SHP77 treated with DMSO at 0.1 percent for 48 hours (cell line): ENCODE measurements at regions not wholly inside any gene's neighbourhood (a gene's known extent, or its start where the extent isn't known, plus 50 kb on each side); places are given as distances from the start of the nearest gene placed in this dataset.

Experiments used
- DNase-seq: peaks from one replicate; lab custom pipeline; 2025; lab: John Stamatoyannopoulos, UW

DNA sequence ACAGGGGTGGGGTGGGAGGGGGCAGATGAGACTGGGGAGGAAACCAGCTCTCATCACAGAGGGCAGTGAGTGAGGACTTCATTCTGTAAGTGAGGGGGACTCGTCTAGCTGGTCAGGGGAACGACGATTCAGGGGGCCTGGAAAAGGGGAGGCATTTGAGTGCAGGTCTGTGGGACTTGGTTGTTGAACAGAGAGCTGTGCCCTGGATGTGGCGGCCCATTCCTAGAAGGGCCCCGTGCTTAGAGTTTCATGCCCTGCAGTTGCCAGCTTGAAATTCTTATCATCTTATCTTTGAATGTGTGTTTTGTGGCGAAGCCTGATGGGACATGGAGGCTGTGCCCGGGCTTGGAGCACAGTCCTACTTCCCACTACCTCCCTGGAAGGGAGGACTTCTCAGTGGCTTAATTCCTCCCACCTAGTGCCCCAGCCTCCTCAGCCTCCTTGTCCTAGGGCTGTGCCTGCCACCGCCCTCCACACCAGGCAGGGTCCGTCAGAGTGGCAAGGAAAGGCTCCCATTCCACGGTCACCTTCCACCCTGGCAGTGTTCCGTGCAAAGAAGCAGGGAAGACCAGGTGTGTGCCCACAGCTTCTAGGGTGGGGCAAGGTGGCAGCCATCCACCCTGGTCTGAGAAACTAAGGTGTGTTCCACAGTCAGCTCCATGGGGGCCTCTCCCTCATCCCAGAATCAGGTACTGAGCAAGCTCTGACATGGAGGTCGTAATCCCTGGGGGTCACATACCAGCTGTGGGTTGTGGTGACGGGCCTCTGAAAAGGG lies 59.7 kb upstream of the LMO1 start:
- no peak for DNase-seq

GRCh38 chr11:8321876-8322275 lies 58.2 kb upstream of the LMO1 start:
- DNase-seq = no peak

- DNase-seq = no peak
These were observed 56.4 kb upstream of the LMO1 start for GRCh38 chr11:8320076-8320475.

- DNase-seq = no peak
These were observed 54.9 kb upstream of the LMO1 start for GRCh38 chr11:8318536-8318935.

- no peak for DNase-seq
These were observed 53.5 kb upstream of the LMO1 start for GRCh38 chr11:8317159-8317558.

DNA sequence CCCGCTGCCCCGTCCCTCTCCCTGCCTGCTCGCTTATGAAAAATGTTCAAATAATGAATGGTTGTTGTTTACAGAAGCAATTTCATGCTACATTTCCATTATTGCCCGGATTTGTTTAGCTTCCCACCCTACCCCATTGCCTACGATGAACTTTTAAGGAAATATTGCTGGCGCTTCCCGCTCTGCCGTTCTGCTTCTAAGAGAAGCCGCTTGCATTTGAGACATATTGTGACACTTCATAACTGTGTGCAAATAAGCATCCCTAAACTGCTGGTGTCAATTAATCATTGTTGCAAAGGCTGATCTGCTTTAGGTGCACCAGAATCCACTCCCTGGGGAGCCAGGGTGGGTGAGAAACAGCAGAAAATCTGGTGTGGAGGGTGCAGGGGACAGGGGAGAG lies 52.3 kb upstream of the LMO1 start:
- no peak for DNase-seq

GRCh38 chr11:8315463-8315862 lies 51.8 kb upstream of the LMO1 start:
- DNase-seq = no peak

- no peak for DNase-seq
These were observed 51.2 kb upstream of the LMO1 start for GRCh38 chr11:8314916-8315315.

GRCh38 chr11:8313504-8314090 lies 49.9 kb upstream of the LMO1 start:
- no peak for DNase-seq
